ENCODE measurements at regions not wholly inside any gene's neighbourhood (a gene's known extent, or its start where the extent isn't known, plus 50 kb on each side); places are given as distances from the start of the nearest gene placed in this dataset.

GRCh38 chr14:84520711-84521338, 1009.1 kb upstream of the FLRT2 start:
- FAIRE-seq = no peak
- TF ChIP-seq, protein P1, sequence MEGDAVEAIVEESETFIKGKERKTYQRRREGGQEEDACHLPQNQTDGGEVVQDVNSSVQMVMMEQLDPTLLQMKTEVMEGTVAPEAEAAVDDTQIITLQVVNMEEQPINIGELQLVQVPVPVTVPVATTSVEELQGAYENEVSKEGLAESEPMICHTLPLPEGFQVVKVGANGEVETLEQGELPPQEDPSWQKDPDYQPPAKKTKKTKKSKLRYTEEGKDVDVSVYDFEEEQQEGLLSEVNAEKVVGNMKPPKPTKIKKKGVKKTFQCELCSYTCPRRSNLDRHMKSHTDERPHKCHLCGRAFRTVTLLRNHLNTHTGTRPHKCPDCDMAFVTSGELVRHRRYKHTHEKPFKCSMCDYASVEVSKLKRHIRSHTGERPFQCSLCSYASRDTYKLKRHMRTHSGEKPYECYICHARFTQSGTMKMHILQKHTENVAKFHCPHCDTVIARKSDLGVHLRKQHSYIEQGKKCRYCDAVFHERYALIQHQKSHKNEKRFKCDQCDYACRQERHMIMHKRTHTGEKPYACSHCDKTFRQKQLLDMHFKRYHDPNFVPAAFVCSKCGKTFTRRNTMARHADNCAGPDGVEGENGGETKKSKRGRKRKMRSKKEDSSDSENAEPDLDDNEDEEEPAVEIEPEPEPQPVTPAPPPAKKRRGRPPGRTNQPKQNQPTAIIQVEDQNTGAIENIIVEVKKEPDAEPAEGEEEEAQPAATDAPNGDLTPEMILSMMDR (IDR thresholded peaks at IDR 0.05; ENCODE audit: insufficient read depth, missing control alignments) = no peak

GRCh38 chr14:84523746-84524145, 1006.2 kb upstream of the FLRT2 start:
- DNase-seq (ENCODE audit: insufficient read length, low spot score) (no peak), FAIRE-seq (no peak)
- TF ChIP-seq, protein P1 (IDR thresholded peaks at IDR 0.05; ENCODE audit: insufficient read depth, missing control alignments) = no peak

More at GRCh38 chr14:84520711-84521338, 1009.1 kb upstream of the FLRT2 start:
- no peak for DNase-seq (ENCODE audit: insufficient read length, low spot score)

DNA sequence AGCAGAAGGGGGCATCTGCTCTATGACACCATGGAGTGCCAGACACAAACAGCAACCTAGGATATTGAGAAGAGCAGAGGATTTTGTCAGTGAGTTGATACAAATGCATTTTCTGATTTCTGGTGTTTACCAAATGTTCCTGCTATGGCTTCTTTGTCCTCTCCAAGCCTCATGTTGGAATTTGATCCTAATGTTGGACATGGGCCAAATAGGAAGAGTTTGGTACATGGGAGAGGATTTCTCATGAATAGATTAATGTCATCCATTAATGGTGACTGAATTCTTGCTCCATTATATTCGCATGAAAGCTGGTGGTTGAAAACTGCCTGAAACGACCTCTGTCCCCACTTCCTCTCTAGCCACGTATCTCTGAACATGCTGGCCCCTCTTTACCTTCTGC, 1002.2 kb upstream of the FLRT2 start:
- DNase-seq (ENCODE audit: insufficient read length, low spot score) (no peak), FAIRE-seq (no peak)
- TF ChIP-seq, protein P1 (IDR thresholded peaks at IDR 0.05; ENCODE audit: insufficient read depth, missing control alignments) = no peak

DNA sequence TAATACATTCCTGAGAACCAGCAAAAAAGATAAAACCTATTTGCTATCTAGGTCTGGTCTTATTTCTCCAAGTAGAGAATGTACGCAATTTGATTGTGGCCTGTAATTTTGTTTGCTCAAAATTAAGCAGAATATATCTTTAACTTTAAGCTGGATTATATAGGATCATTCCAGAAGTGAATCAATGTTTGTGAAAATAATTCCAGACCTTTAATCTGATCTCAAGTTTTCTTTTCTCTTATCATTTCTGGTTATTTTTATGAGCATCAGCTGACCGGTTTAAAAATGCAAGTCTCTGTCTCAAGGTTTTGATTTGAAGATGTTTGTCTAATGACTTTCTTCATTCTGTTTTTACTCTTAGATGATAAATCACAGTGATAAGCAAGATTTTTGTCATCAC, 997.9 kb upstream of the FLRT2 start:
- FAIRE-seq (no peak), DNase-seq (ENCODE audit: insufficient read length, low spot score) (no peak)
- TF ChIP-seq, protein P1 (IDR thresholded peaks at IDR 0.05; ENCODE audit: insufficient read depth, missing control alignments) = no peak

GRCh38 chr14:84533181-84533725, 996.7 kb upstream of the FLRT2 start:
- TF ChIP-seq, protein P1 (IDR thresholded peaks at IDR 0.05; ENCODE audit: insufficient read depth, missing control alignments) = no peak
- DNase-seq (ENCODE audit: insufficient read length, low spot score) (no peak), FAIRE-seq (no peak)

- DNase-seq (ENCODE audit: insufficient read length, low spot score) = no peak
- TF ChIP-seq, protein P1 (IDR thresholded peaks at IDR 0.05; ENCODE audit: insufficient read depth, missing control alignments) = no peak
- no peak for FAIRE-seq
Measured at GRCh38 chr14:84533791-84534190, 996.2 kb upstream of the FLRT2 start.

- DNase-seq (ENCODE audit: insufficient read length, low spot score) (no peak), FAIRE-seq (no peak)
- TF ChIP-seq, protein P1 (IDR thresholded peaks at IDR 0.05; ENCODE audit: insufficient read depth, missing control alignments) = no peak
Measured at GRCh38 chr14:84535484-84535883, 994.5 kb upstream of the FLRT2 start.
